IPS DF 6.9 (cell line): ENCODE measurements at regions not wholly inside any gene's neighbourhood (a gene's known extent, or its start where the extent isn't known, plus 50 kb on each side); places are given as distances from the start of the nearest gene placed in this dataset.

Experiments
- DNase-seq: peaks from one replicate; pipeline ENCODE4 v3.0.0-alpha.2; 2013; ENCODE audit warnings: low read depth, low spot score
- H3K27ac ChIP-seq: one replicate; pipeline ENCODE4 v1.5.1; 2013; ENCODE audit warnings: low read length, control low read depth
- H3K27me3 ChIP-seq: 2 replicates; pipeline ENCODE4 v1.6.1; 2013; ENCODE audit warnings: mild to moderate bottlenecking, low read length; ENCODE audit not compliant: control insufficient read depth, insufficient read depth
- H3K36me3 ChIP-seq: 2 replicates; pipeline ENCODE4 v1.6.1; 2013; ENCODE audit warnings: low read length; ENCODE audit not compliant: control insufficient read depth, insufficient read depth
- H3K4me1 ChIP-seq: 2 replicates; pipeline ENCODE4 v1.6.1; 2013; ENCODE audit warnings: low read length; ENCODE audit not compliant: control insufficient read depth, insufficient read depth
- H3K4me3 ChIP-seq: 2 replicates; pipeline ENCODE4 v1.5.1; 2013; ENCODE audit warnings: mild to moderate bottlenecking, low read length
- H3K9me3 ChIP-seq: 2 replicates; pipeline ENCODE4 v1.6.1; 2013; ENCODE audit warnings: low read length, inconsistent platforms; ENCODE audit not compliant: control insufficient read depth, insufficient read depth
- WGBS: extraction: QIAGEN DNeasy Blood & Tissue Kit; methylation state at CpG from one replicate; pipeline ENCODE4 v1.1.7; 2013; ENCODE audit warnings: mixed read lengths, missing lambda C conversion rate; ENCODE audit not compliant: insufficient read length, insufficient coverage; 5-methylcytosine and 5-hydroxymethylcytosine counted together

GRCh38 chr3:145889730-145890129 is 271.3 kb downstream of the PLOD2 start:
- H3K4me3 ChIP-seq, result no peak overlapping the region
- no CpG with 5 or more reads among the region's 2 CpGs for WGBS
- H3K27ac ChIP-seq, result no peak overlapping the region

GRCh38 chr3:145892869-145893268 is 268.1 kb downstream of the PLOD2 start:
- H3K27ac ChIP-seq, result no peak overlapping the region
- no peaks in the 10 kb centered on the region for H3K36me3 ChIP-seq
- no peak overlapping the region for H3K4me3 ChIP-seq
- H3K4me1 ChIP-seq, result no peaks in the 10 kb centered on the region
- H3K27me3 ChIP-seq, result no peaks in the 10 kb centered on the region
- no peak for DNase-seq
- no peaks in the 10 kb centered on the region for H3K9me3 ChIP-seq
- no CpG with 5 or more reads among the region's 3 CpGs for WGBS

More at GRCh38 chr3:145889730-145890129, 271.3 kb downstream of the PLOD2 start:
- H3K9me3 ChIP-seq, result no peaks in the 10 kb centered on the region
- H3K27me3 ChIP-seq, result no peaks in the 10 kb centered on the region
- no peaks in the 10 kb centered on the region for H3K36me3 ChIP-seq
- DNase-seq, result no peak
- H3K4me1 ChIP-seq, result no peaks in the 10 kb centered on the region

- H3K4me3 ChIP-seq, result no peak overlapping the region
- no CpG with 5 or more reads among the region's 2 CpGs for WGBS
- H3K27me3 ChIP-seq, result no peaks in the 10 kb centered on the region
- no peaks in the 10 kb centered on the region for H3K9me3 ChIP-seq
- H3K27ac ChIP-seq, result no peak overlapping the region
- no peaks in the 10 kb centered on the region for H3K4me1 ChIP-seq
- no peaks in the 10 kb centered on the region for H3K36me3 ChIP-seq
- DNase-seq, result no peak
Measured at GRCh38 chr3:145893331-145893730, 267.7 kb downstream of the PLOD2 start.

GRCh38 chr3:145898487-145898886 is 262.5 kb downstream of the PLOD2 start:
- no peak overlapping the region for H3K4me3 ChIP-seq
- no CpG with 5 or more reads among the region's 3 CpGs for WGBS
- H3K27ac ChIP-seq, result no peak overlapping the region
- no peaks in the 10 kb centered on the region for H3K27me3 ChIP-seq
- 0 out of 2 replicates have a peak, but pooled peaks cover 2% of the 10 kb centered on the region for H3K4me1 ChIP-seq
- DNase-seq, result no peak
- H3K36me3 ChIP-seq, result no peaks in the 10 kb centered on the region
- H3K9me3 ChIP-seq, result no peaks in the 10 kb centered on the region

GRCh38 chr3:145899241-145899640 is 261.7 kb downstream of the PLOD2 start:
- no peak for DNase-seq
- Histone ChIP-seq H3K27me3 (no peaks in the 10 kb centered on the region), H3K36me3 (no peaks in the 10 kb centered on the region), H3K27ac (no peak overlapping the region), H3K4me1 (0 out of 2 replicates have a peak, but pooled peaks cover 2% of the 10 kb centered on the region), H3K4me3 (no peak overlapping the region), H3K9me3 (no peaks in the 10 kb centered on the region)
- no CpG with 5 or more reads among the region's 4 CpGs for WGBS

GRCh38 chr3:145900056-145900829 is 260.7 kb downstream of the PLOD2 start:
- DNase-seq, result no peak
- H3K36me3 ChIP-seq, result no peaks in the 10 kb centered on the region
- WGBS, result no CpG with 5 or more reads among the region's 3 CpGs

GRCh38 chr3:145902166-145902565 is 258.8 kb downstream of the PLOD2 start:
- no CpG with 5 or more reads among the region's 1 CpG for WGBS

More at GRCh38 chr3:145900056-145900829, 260.7 kb downstream of the PLOD2 start:
- H3K9me3 ChIP-seq, result no peaks in the 10 kb centered on the region
- H3K27me3 ChIP-seq, result no peaks in the 10 kb centered on the region
- no peak overlapping the region for H3K4me3 ChIP-seq
- 0 out of 2 replicates have a peak, but pooled peaks cover 2% of the 10 kb centered on the region for H3K4me1 ChIP-seq
- H3K27ac ChIP-seq, result no peak overlapping the region

GRCh38 chr3:145903472-145904013 is 257.4 kb downstream of the PLOD2 start:
- H3K4me3 ChIP-seq, result no peak overlapping the region
- H3K27me3 ChIP-seq, result no peaks in the 10 kb centered on the region
- H3K36me3 ChIP-seq, result no peaks in the 10 kb centered on the region
- H3K9me3 ChIP-seq, result no peaks in the 10 kb centered on the region
- 0 out of 2 replicates have a peak, but pooled peaks cover 2% of the 10 kb centered on the region for H3K4me1 ChIP-seq
- H3K27ac ChIP-seq, result no peak overlapping the region
- no peak for DNase-seq
- WGBS, result no CpG with 5 or more reads among the region's 12 CpGs

More at GRCh38 chr3:145902166-145902565, 258.8 kb downstream of the PLOD2 start:
- Histone ChIP-seq H3K36me3 (no peaks in the 10 kb centered on the region), H3K4me3 (no peak overlapping the region), H3K4me1 (0 out of 2 replicates have a peak, but pooled peaks cover 2% of the 10 kb centered on the region), H3K9me3 (no peaks in the 10 kb centered on the region), H3K27me3 (no peaks in the 10 kb centered on the region), H3K27ac (no peak overlapping the region)
- no peak for DNase-seq

GRCh38 chr3:145904138-145904537 is 256.8 kb downstream of the PLOD2 start:
- no peaks in the 10 kb centered on the region for H3K36me3 ChIP-seq
- no peak overlapping the region for H3K27ac ChIP-seq
- no peaks in the 10 kb centered on the region for H3K27me3 ChIP-seq
- no peaks in the 10 kb centered on the region for H3K9me3 ChIP-seq
- no peak for DNase-seq
- WGBS, result no CpG with 5 or more reads among the region's 7 CpGs
- no peak overlapping the region for H3K4me3 ChIP-seq
- 0 out of 2 replicates have a peak, but pooled peaks cover 2% of the 10 kb centered on the region for H3K4me1 ChIP-seq

GRCh38 chr3:145906301-145906700 is 254.7 kb downstream of the PLOD2 start:
- no peaks in the 10 kb centered on the region for H3K27me3 ChIP-seq
- no peak overlapping the region for H3K4me3 ChIP-seq
- H3K36me3 ChIP-seq, result no peaks in the 10 kb centered on the region
- DNase-seq, result no peak
- 0 out of 2 replicates have a peak, but pooled peaks cover 2% of the 10 kb centered on the region for H3K4me1 ChIP-seq
- H3K27ac ChIP-seq, result no peak overlapping the region
- no peaks in the 10 kb centered on the region for H3K9me3 ChIP-seq
